ENCODE measurements at regions not wholly inside any gene's neighbourhood (a gene's known extent, or its start where the extent isn't known, plus 50 kb on each side); places are given as distances from the start of the nearest gene placed in this dataset.

DNA sequence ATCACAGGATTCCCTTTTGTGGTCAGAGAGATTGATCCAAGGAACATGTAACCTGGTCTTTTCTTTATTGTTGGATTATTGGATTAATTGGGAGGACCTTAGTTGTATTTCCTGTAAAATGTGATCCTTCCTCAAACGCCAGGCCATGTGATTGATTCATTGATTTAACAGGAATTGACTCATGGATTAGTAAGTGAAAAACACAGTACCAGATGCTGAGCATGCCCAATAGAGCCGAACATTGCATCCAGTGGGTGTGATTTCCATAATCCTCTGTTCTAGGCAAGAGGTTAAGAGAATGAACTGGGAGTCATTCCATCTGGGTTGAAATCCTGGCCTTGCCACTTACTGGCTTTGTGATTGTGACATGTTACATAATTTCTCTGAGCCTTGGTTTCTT, 522.3 kb downstream of the MAT2B start:
- 87 to 100% methylated on average over 2 of the region's 2 CpGs for WGBS, 2 experiments (ENCODE audit: insufficient coverage in 1 of 2, insufficient read length in 1 of 2)
- TF ChIP-seq CTCF (conservative IDR thresholded peaks at IDR 0.05): no peak
- Histone ChIP-seq H3K4me1 (ENCODE audit: control insufficient read depth, insufficient read depth, low read length) (no peaks in the 10 kb centered on the region), H3K27me3 (ENCODE audit: control insufficient read depth, insufficient read depth, low read length, poor library complexity, severe bottlenecking) (no peaks in the 10 kb centered on the region), H3K4me3 (ENCODE audit: low read length) (no peak overlapping the region), H3K9ac (ENCODE audit: extremely low read depth, low read length, poor library complexity, severe bottlenecking) (no peak overlapping the region), H3K9me3 (ENCODE audit: control insufficient read depth, low read length) (no peaks in the 10 kb centered on the region), H3K36me3 (ENCODE audit: control insufficient read depth, insufficient read depth, low read length) (no peaks in the 10 kb centered on the region), H3K27ac (ENCODE audit: low read depth, low read length) (no peak overlapping the region)
- Mint-ChIP-seq H3K4me1 (no peaks in the 10 kb centered on the region), H3K27ac (no peak overlapping the region), H3K36me3 (ENCODE audit: low read depth) (no peaks in the 10 kb centered on the region), H3K27me3 (ENCODE audit: insufficient read depth) (no peaks in the 10 kb centered on the region), H3K4me3 (no peak overlapping the region), H3K9me3 (no peaks in the 10 kb centered on the region)
- DNase-seq: no peak

- Mint-ChIP-seq H3K9me3 (no peaks in the 10 kb centered on the region), H3K27ac (no peak overlapping the region), H3K36me3 (ENCODE audit: low read depth) (no peaks in the 10 kb centered on the region), H3K4me1 (no peaks in the 10 kb centered on the region), H3K27me3 (ENCODE audit: insufficient read depth) (no peaks in the 10 kb centered on the region), H3K4me3 (no peak overlapping the region)
- no peak overlapping the region for H3K4me3 ChIP-seq (ENCODE audit: low read length)
- H3K9ac ChIP-seq (ENCODE audit: extremely low read depth, low read length, poor library complexity, severe bottlenecking): no peak overlapping the region
- H3K4me1 ChIP-seq (ENCODE audit: control insufficient read depth, insufficient read depth, low read length): no peaks in the 10 kb centered on the region
- DNase-seq: no peak
- no peak overlapping the region for H3K27ac ChIP-seq (ENCODE audit: low read depth, low read length)
- H3K9me3 ChIP-seq (ENCODE audit: control insufficient read depth, low read length): no peaks in the 10 kb centered on the region
- no peak for TF ChIP-seq CTCF (conservative IDR thresholded peaks at IDR 0.05)
- no peaks in the 10 kb centered on the region for H3K27me3 ChIP-seq (ENCODE audit: control insufficient read depth, insufficient read depth, low read length, poor library complexity, severe bottlenecking)
- WGBS, 2 experiments (ENCODE audit: insufficient coverage in 1 of 2, insufficient read length in 1 of 2): 96% methylated on average over 2 of the region's 3 CpGs; no CpG with 5 or more reads in 1 of the 2 experiments
- no peaks in the 10 kb centered on the region for H3K36me3 ChIP-seq (ENCODE audit: control insufficient read depth, insufficient read depth, low read length)
Observed at GRCh38 chr5:164038128-164038783, 532.8 kb downstream of the MAT2B start.

DNA sequence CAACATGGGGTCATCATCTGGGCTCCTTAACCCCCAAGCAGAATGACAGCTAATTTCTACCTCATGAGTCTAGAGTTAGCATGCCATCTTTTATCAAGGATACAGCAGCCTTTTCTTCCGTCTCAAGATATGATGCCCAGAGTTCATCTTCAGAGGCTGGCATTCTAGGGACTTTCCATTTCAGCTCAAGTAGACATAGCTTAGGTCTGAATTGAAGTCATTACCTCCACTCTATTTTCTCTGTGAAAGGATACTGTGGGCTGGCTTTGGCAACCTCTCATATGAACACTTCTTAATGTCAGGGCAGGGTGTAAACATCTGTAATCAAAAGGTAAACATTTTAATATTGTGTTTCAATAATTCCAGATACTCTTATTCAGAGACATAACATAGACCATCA, 535.7 kb downstream of the MAT2B start:
- H3K36me3 Mint-ChIP-seq (ENCODE audit: low read depth): no peaks in the 10 kb centered on the region
- 98 to 100% methylated on average over 1 of the region's 1 CpG for WGBS, 2 experiments (ENCODE audit: insufficient coverage in 1 of 2, insufficient read length in 1 of 2)
- TF ChIP-seq CTCF (conservative IDR thresholded peaks at IDR 0.05): no peak
- DNase-seq: no peak
- no peaks in the 10 kb centered on the region for H3K4me1 Mint-ChIP-seq
- no peak overlapping the region for H3K9ac ChIP-seq (ENCODE audit: extremely low read depth, low read length, poor library complexity, severe bottlenecking)
- no peaks in the 10 kb centered on the region for H3K36me3 ChIP-seq (ENCODE audit: control insufficient read depth, insufficient read depth, low read length)
- no peaks in the 10 kb centered on the region for H3K4me1 ChIP-seq (ENCODE audit: control insufficient read depth, insufficient read depth, low read length)
- H3K4me3 ChIP-seq (ENCODE audit: low read length): no peak overlapping the region
- H3K27ac Mint-ChIP-seq: no peak overlapping the region
- no peaks in the 10 kb centered on the region for H3K27me3 Mint-ChIP-seq (ENCODE audit: insufficient read depth)
- H3K9me3 Mint-ChIP-seq: no peaks in the 10 kb centered on the region
- no peaks in the 10 kb centered on the region for H3K9me3 ChIP-seq (ENCODE audit: control insufficient read depth, low read length)
- H3K27ac ChIP-seq (ENCODE audit: low read depth, low read length): no peak overlapping the region
- no peak overlapping the region for H3K4me3 Mint-ChIP-seq
- H3K27me3 ChIP-seq (ENCODE audit: control insufficient read depth, insufficient read depth, low read length, poor library complexity, severe bottlenecking): no peaks in the 10 kb centered on the region

All from endodermal cell (in vitro differentiated cells).